ENCODE measurements at regions not wholly inside any gene's neighbourhood (a gene's known extent, or its start where the extent isn't known, plus 50 kb on each side); places are given as distances from the start of the nearest gene placed in this dataset.
A peak's percentile ranks its signal among the peaks of the same experiment; 100 is the strongest.

DNA sequence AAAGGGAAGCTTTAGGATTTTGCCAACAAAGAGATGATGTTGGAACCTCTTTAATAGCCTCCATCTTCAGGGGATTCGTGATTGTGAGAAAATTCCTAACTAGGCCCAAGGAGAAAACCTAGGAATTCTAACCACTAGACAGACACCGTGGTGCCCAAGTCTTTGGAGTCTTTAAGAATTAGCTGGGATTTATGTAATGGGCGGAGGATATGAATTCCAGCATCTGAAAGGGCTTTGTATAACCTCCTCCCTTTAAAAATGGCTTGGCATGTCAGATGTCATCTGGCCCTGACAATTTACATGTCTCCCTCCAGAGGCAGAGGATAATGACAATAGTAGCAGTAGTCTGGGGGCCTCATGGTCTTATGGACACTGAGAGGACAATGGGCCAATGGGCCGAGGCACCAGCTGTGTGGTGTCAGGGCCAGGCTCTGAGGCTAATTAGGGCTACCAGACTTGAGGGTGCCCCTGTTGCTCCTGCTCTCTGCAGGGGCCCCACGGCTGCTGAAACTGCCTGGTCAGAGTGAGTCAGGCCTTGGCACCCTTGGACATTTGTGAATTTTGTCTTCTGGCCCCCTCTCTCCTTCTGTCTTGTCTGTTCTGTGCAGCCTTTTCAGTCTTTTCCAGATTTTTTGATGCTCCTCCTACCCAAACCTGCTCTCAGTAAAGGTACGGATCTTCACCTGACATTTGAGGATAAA lies 113.9 kb downstream of the EDN1 start:
- peak overlapping the region; percentile 61 for H3K4me3 ChIP-seq (ENCODE audit: low read depth, low read length)
- no peaks in the 10 kb centered on the region for H3K36me3 ChIP-seq (ENCODE audit: insufficient read depth, low read length)
- H3K27me3 ChIP-seq (ENCODE audit: insufficient read depth, low read length) = no peaks in the 10 kb centered on the region
- H3K79me2 ChIP-seq (ENCODE audit: control insufficient read depth, insufficient read depth, low read length, unreplicated experiment) = no peaks in the 10 kb centered on the region
- peak overlapping the region; percentile 89 for H2AFZ ChIP-seq (ENCODE audit: low read length, unreplicated experiment)
- H3K4me1 ChIP-seq (ENCODE audit: control insufficient read depth, insufficient read depth, low read length, unreplicated experiment) = peaks cover 21% of the 10 kb centered on the region
- peak overlapping the region; percentile 74 for H3K27ac ChIP-seq (ENCODE audit: low read depth, low read length)

DNA sequence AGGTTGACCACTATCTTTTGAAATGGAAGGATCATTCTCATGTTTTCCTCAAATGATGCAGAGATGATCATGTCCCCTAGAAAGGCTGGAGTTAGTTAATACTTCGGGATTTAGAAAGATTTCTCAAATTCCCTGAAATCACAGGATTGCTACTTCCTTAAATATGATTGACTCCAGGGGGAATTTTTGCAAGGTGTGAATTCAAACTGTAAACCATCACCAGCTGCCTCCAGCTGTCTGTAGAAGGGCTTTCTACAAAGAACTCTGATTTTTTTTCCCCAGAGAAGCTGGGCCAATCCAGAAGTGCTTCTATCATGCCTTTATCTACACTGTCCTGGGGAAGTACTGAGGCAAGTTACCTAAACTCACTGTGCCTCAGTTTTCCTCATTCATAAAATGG lies 114.5 kb downstream of the EDN1 start:
- H3K4me3 ChIP-seq (ENCODE audit: low read depth, low read length) = no peak overlapping the region
- no peaks in the 10 kb centered on the region for H3K36me3 ChIP-seq (ENCODE audit: insufficient read depth, low read length)
- H3K79me2 ChIP-seq (ENCODE audit: control insufficient read depth, insufficient read depth, low read length, unreplicated experiment) = no peaks in the 10 kb centered on the region
- peaks cover 21% of the 10 kb centered on the region for H3K4me1 ChIP-seq (ENCODE audit: control insufficient read depth, insufficient read depth, low read length, unreplicated experiment)
- H3K27ac ChIP-seq (ENCODE audit: low read depth, low read length) = peak overlapping the region; percentile 74
- peak overlapping the region; percentile 89 for H2AFZ ChIP-seq (ENCODE audit: low read length, unreplicated experiment)
- no peaks in the 10 kb centered on the region for H3K27me3 ChIP-seq (ENCODE audit: insufficient read depth, low read length)

DNA sequence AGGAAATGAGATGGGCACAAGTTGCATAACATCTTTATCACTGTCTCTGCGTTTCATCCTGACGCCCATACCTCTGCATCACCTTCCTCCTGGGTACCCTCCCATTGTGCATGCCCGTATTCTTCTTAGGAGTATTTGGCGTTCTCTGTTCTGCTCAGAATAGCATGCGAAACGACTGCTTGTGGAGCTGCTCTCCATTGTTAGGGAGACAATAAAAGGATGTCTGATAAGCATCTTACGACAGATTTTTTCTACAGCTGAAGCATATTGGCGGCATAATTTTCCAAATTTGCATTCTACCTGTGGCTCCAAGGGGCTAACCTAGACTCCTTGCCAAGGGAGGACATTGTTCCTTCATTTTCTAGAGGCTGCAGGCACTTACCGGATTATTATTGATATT lies 118.6 kb downstream of the EDN1 start:
- no peaks in the 10 kb centered on the region for H3K79me2 ChIP-seq (ENCODE audit: control insufficient read depth, insufficient read depth, low read length, unreplicated experiment)
- H3K36me3 ChIP-seq (ENCODE audit: insufficient read depth, low read length) = no peaks in the 10 kb centered on the region
- no peak overlapping the region for H3K4me3 ChIP-seq (ENCODE audit: low read depth, low read length)
- H3K27me3 ChIP-seq (ENCODE audit: insufficient read depth, low read length) = no peaks in the 10 kb centered on the region
- no peak overlapping the region for H2AFZ ChIP-seq (ENCODE audit: low read length, unreplicated experiment)
- peaks cover 15% of the 10 kb centered on the region for H3K4me1 ChIP-seq (ENCODE audit: control insufficient read depth, insufficient read depth, low read length, unreplicated experiment)
- H3K27ac ChIP-seq (ENCODE audit: low read depth, low read length) = no peak overlapping the region

DNA sequence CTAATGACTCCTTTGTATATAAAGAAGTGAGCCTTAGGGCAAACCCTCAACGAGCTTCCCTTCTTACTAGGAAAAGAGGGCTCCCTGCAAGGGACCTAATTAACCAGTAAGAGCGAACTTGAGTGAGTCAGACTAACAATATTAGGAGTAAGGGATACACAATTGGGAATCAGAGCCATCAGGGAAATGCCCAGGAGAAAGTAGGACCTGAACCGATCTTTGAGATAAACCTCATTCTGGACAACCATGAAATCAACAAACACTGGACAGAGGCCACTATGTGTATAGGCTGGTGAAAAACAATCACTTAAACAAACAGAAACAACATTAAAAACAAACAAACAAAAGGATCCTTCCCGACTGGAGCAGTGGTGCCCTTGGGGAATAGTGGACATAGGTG lies 120.8 kb downstream of the EDN1 start:
- H3K36me3 ChIP-seq (ENCODE audit: insufficient read depth, low read length) = no peaks in the 10 kb centered on the region
- H2AFZ ChIP-seq (ENCODE audit: low read length, unreplicated experiment) = no peak overlapping the region
- H3K27me3 ChIP-seq (ENCODE audit: insufficient read depth, low read length) = no peaks in the 10 kb centered on the region
- H3K79me2 ChIP-seq (ENCODE audit: control insufficient read depth, insufficient read depth, low read length, unreplicated experiment) = no peaks in the 10 kb centered on the region
- no peak overlapping the region for H3K4me3 ChIP-seq (ENCODE audit: low read depth, low read length)
- H3K27ac ChIP-seq (ENCODE audit: low read depth, low read length) = no peak overlapping the region
- peaks cover 6% of the 10 kb centered on the region for H3K4me1 ChIP-seq (ENCODE audit: control insufficient read depth, insufficient read depth, low read length, unreplicated experiment)

DNA sequence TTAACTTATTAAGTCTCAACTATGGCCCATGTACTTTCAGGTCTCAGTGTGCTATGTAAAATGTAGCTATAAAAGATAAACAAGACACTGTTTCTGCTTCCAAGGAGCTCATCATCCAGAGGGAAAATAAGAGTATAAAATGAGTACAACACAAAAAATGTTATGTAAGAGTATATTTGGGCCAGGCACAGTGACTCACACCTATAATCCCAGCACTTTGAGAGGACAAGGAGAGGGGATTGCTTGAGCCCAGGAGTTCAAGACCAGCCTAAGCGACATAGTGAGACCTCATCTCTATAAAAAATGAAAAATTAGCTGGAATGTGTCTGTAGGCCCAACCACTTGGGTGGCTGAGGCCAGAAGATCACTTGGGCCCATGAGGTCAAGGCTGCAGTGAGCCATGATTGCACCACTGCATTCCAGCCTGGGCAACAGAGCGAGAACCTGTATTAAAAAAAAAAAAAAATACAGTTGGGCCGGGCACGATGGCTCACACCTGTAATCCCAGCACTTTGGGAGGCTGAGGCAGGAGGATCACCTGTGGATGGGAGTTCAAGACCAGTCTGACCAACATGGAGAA lies 124.0 kb downstream of the EDN1 start:
- Histone ChIP-seq H3K79me2 (ENCODE audit: control insufficient read depth, insufficient read depth, low read length, unreplicated experiment) (no peaks in the 10 kb centered on the region), H3K4me3 (ENCODE audit: low read depth, low read length) (no peak overlapping the region), H3K27me3 (ENCODE audit: insufficient read depth, low read length) (no peaks in the 10 kb centered on the region), H3K4me1 (ENCODE audit: control insufficient read depth, insufficient read depth, low read length, unreplicated experiment) (peaks cover 6% of the 10 kb centered on the region), H3K36me3 (ENCODE audit: insufficient read depth, low read length) (no peaks in the 10 kb centered on the region), H2AFZ (ENCODE audit: low read length, unreplicated experiment) (no peak overlapping the region), H3K27ac (ENCODE audit: low read depth, low read length) (no peak overlapping the region)

DNA sequence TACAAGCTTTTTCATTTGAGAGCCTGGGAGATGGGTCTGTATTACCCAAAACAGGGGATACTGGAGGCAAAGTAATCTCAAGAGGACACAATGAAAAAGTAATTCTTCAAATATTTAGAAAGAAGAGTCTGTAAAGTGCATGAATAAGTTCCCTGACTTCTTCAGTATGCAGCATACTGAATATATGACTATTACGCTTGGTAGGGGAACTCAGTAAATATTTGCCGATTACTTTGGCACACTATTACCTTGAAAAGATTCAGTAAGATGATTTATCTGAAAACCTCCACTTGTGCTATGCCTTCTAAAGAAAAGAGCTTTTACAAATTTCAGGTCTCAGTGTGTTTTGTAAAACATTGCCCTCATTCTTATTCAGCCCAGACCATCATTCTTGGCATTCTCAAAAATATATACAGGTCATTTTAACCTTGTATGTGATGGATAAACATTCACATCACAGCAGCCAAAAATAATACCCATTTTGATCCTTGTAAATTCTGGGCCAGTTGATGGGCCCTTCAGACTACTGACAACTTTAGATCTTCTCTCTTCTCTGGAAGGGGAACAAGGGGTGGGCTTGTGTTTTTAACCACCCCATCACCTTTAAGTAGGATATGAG lies 125.9 kb downstream of the EDN1 start:
- H3K36me3 ChIP-seq (ENCODE audit: insufficient read depth, low read length) = no peaks in the 10 kb centered on the region
- peaks cover 6% of the 10 kb centered on the region for H3K4me1 ChIP-seq (ENCODE audit: control insufficient read depth, insufficient read depth, low read length, unreplicated experiment)
- no peaks in the 10 kb centered on the region for H3K27me3 ChIP-seq (ENCODE audit: insufficient read depth, low read length)
- no peaks in the 10 kb centered on the region for H3K79me2 ChIP-seq (ENCODE audit: control insufficient read depth, insufficient read depth, low read length, unreplicated experiment)
- no peak overlapping the region for H3K27ac ChIP-seq (ENCODE audit: low read depth, low read length)
- H2AFZ ChIP-seq (ENCODE audit: low read length, unreplicated experiment) = no peak overlapping the region
- H3K4me3 ChIP-seq (ENCODE audit: low read depth, low read length) = no peak overlapping the region

DNA sequence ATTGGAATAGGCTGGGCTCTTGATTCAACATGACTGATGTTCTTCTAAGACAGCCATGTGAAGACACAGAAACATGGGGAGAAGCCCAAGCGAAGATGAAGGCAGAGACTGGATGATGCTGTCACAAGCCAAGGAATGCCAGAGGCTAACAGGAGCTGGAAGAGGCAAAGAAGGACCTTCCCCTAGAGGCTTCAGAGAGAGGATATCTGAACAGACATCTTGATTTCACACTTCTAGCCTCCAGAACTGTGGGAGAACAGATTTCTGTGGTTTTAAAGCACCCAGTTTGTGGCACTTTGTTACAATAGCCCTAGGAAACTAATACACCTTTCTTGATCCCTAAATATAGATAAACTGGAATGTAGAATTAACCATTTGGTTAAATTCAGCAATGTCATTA lies 127.0 kb downstream of the EDN1 start:
- H3K4me3 ChIP-seq (ENCODE audit: low read depth, low read length) = no peak overlapping the region
- no peaks in the 10 kb centered on the region for H3K79me2 ChIP-seq (ENCODE audit: control insufficient read depth, insufficient read depth, low read length, unreplicated experiment)
- peaks cover 6% of the 10 kb centered on the region for H3K4me1 ChIP-seq (ENCODE audit: control insufficient read depth, insufficient read depth, low read length, unreplicated experiment)
- no peak overlapping the region for H2AFZ ChIP-seq (ENCODE audit: low read length, unreplicated experiment)
- H3K36me3 ChIP-seq (ENCODE audit: insufficient read depth, low read length) = no peaks in the 10 kb centered on the region
- H3K27me3 ChIP-seq (ENCODE audit: insufficient read depth, low read length) = no peaks in the 10 kb centered on the region
- H3K27ac ChIP-seq (ENCODE audit: low read depth, low read length) = no peak overlapping the region

DNA sequence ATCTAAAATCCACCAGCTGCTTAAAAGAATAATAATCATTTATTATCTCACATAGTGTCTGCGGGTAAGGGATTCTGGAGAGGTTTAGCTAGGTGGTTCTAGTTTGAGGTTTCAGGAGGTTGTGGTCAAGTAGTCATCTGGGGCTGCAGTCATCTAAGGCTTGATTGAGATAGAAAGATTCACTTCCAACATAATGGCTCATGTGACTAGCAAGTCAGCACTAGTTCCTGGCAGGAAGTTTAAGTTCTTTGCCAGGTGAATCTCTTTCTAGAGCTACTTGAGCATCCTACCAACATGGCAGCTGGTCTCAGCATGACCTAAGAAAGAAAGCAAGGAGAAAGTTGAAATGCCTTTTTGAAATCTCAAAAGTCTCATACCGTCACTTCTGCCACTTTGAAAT lies 128.8 kb downstream of the EDN1 start:
- no peak overlapping the region for H3K4me3 ChIP-seq (ENCODE audit: low read depth, low read length)
- no peaks in the 10 kb centered on the region for H3K4me1 ChIP-seq (ENCODE audit: control insufficient read depth, insufficient read depth, low read length, unreplicated experiment)
- H2AFZ ChIP-seq (ENCODE audit: low read length, unreplicated experiment) = no peak overlapping the region
- H3K27ac ChIP-seq (ENCODE audit: low read depth, low read length) = no peak overlapping the region
- no peaks in the 10 kb centered on the region for H3K36me3 ChIP-seq (ENCODE audit: insufficient read depth, low read length)
- H3K79me2 ChIP-seq (ENCODE audit: control insufficient read depth, insufficient read depth, low read length, unreplicated experiment) = no peaks in the 10 kb centered on the region
- H3K27me3 ChIP-seq (ENCODE audit: insufficient read depth, low read length) = no peaks in the 10 kb centered on the region

DNA sequence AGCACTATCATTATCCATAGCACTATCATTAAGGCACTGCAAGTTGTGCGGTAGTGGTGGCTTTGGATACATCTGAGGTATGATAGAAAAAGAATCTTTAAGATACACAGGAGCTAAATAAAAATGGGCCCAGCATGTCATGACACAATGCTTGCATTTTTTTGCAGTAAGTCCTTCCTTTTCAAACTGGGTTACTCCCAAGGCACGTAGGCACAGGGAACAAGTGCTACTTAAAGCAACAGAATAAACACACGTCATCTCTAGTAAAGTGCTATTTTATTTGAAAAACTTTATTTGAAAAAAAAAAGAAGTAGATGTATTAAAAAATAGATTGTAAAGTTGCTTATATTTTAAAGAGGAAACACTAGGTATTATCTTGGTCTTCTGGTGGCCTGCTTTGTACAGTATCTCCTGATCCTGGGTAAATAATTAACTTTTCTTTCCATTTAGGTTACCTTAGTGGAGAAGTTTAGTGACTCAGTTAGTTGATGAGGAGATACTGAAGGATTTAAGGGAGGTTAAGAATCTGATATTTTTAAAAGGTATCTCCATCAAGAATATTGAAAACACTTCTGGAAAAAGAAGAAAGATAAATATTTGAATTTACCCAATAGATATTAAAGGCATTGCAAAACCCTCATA lies 129.6 kb downstream of the EDN1 start:
- H2AFZ ChIP-seq (ENCODE audit: low read length, unreplicated experiment) = no peak overlapping the region
- H3K4me3 ChIP-seq (ENCODE audit: low read depth, low read length) = no peak overlapping the region
- H3K4me1 ChIP-seq (ENCODE audit: control insufficient read depth, insufficient read depth, low read length, unreplicated experiment) = no peaks in the 10 kb centered on the region
- no peaks in the 10 kb centered on the region for H3K36me3 ChIP-seq (ENCODE audit: insufficient read depth, low read length)
- H3K27me3 ChIP-seq (ENCODE audit: insufficient read depth, low read length) = no peaks in the 10 kb centered on the region
- H3K79me2 ChIP-seq (ENCODE audit: control insufficient read depth, insufficient read depth, low read length, unreplicated experiment) = no peaks in the 10 kb centered on the region
- no peak overlapping the region for H3K27ac ChIP-seq (ENCODE audit: low read depth, low read length)

DNA sequence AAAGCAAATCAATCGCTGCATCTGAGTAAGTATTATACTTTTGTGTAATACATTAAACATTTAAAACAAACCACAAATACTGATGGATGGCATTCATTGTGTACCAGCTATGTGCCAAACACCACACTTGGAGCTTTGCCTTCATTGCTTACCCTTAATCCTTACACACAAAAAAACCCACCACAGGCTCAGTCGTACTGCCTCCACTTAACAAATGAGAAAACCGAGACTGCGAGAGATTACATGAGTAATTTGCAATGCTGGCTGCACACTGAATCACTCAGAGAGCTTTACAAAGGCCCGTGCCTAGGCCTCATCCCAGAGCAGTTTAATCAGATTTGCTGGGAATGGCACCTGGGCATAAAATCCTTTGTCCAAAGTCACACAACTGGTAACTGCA lies 130.5 kb downstream of the EDN1 start:
- H3K27me3 ChIP-seq (ENCODE audit: insufficient read depth, low read length) = no peaks in the 10 kb centered on the region
- H3K36me3 ChIP-seq (ENCODE audit: insufficient read depth, low read length) = no peaks in the 10 kb centered on the region
- H3K4me3 ChIP-seq (ENCODE audit: low read depth, low read length) = no peak overlapping the region
- no peak overlapping the region for H3K27ac ChIP-seq (ENCODE audit: low read depth, low read length)
- H3K4me1 ChIP-seq (ENCODE audit: control insufficient read depth, insufficient read depth, low read length, unreplicated experiment) = no peaks in the 10 kb centered on the region
- H3K79me2 ChIP-seq (ENCODE audit: control insufficient read depth, insufficient read depth, low read length, unreplicated experiment) = no peaks in the 10 kb centered on the region
- H2AFZ ChIP-seq (ENCODE audit: low read length, unreplicated experiment) = no peak overlapping the region

DNA sequence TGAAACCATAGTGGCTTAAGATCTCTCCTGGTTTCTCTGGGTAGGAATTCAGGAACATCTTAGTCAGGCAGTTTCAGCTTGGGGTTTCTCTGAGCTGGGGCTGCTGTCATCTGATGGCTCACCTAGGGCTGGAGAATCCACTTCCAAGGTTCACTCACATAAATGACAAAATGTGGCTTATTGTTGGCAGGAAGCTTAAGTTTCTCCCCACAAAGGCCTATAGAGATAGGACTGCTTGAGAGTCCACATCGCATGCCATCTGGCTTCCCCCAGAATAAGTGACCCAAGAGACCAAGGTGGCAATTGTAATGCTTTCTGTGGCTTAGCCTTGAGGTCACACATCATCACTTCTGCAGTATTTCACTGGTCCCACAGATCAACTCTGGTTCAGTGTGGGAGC lies 131.4 kb downstream of the EDN1 start:
- Histone ChIP-seq H3K27ac (ENCODE audit: low read depth, low read length) (no peak overlapping the region), H3K4me1 (ENCODE audit: control insufficient read depth, insufficient read depth, low read length, unreplicated experiment) (no peaks in the 10 kb centered on the region), H3K79me2 (ENCODE audit: control insufficient read depth, insufficient read depth, low read length, unreplicated experiment) (no peaks in the 10 kb centered on the region), H3K36me3 (ENCODE audit: insufficient read depth, low read length) (no peaks in the 10 kb centered on the region), H2AFZ (ENCODE audit: low read length, unreplicated experiment) (no peak overlapping the region), H3K4me3 (ENCODE audit: low read depth, low read length) (no peak overlapping the region), H3K27me3 (ENCODE audit: insufficient read depth, low read length) (no peaks in the 10 kb centered on the region)

Data from ACC112 (cell line).